Smooth muscle cell (in vitro differentiated cells): ENCODE measurements at regions not wholly inside any gene's neighbourhood (a gene's known extent, or its start where the extent isn't known, plus 50 kb on each side); places are given as distances from the start of the nearest gene placed in this dataset.

Source experiments
- DNase-seq: peaks from one replicate; lab custom pipeline; 2025; ENCODE audit not compliant: unreplicated experiment; lab: John Stamatoyannopoulos, UW
- H2AFZ ChIP-seq: fragments of 200-600 bp; sonication (generic); 2 replicates; pipeline ENCODE4 v1.6.0; 2016; ENCODE audit warnings: antibody characterized with exemption, low read depth, mild to moderate bottlenecking
- H3F3A ChIP-seq: fragments of 200-600 bp; sonication (generic); 2 replicates; pipeline ENCODE4 v1.6.0; 2017; ENCODE audit warnings: antibody characterized with exemption, low read depth
- H3K27ac ChIP-seq: fragments of 200-600 bp; sonication (generic); 2 replicates; pipeline ENCODE4 v1.5.1; 2016; ENCODE audit warnings: low read depth, mild to moderate bottlenecking
- H3K27me3 ChIP-seq: fragments of 200-600 bp; sonication (generic); 2 replicates; pipeline ENCODE4 v1.6.1; 2016; ENCODE audit warnings: low read depth, mild to moderate bottlenecking
- H3K36me3 ChIP-seq: fragments of 200-600 bp; sonication (generic); 2 replicates; pipeline ENCODE4 v1.5.1; 2016; ENCODE audit warnings: low read depth
- H3K4me1 ChIP-seq: fragments of 200-600 bp; sonication (generic); 2 replicates; pipeline ENCODE4 v1.5.1; 2016; ENCODE audit warnings: low read depth
- H3K4me2 ChIP-seq: fragments of 200-600 bp; sonication (generic); 2 replicates; pipeline ENCODE4 v1.6.0; 2016; ENCODE audit warnings: mild to moderate bottlenecking
- H3K4me3 ChIP-seq: fragments of 200-600 bp; sonication (generic); 2 replicates; pipeline ENCODE4 v1.5.1; 2016; ENCODE audit warnings: mild to moderate bottlenecking
- H3K79me2 ChIP-seq: fragments of 200-600 bp; sonication (generic); 2 replicates; pipeline ENCODE4 v1.6.0; 2016; ENCODE audit warnings: low read depth, mild to moderate bottlenecking
- H3K9ac ChIP-seq: fragments of 200-600 bp; sonication (generic); 2 replicates; pipeline ENCODE4 v1.6.0; 2016; ENCODE audit warnings: low read depth
- H3K9me3 ChIP-seq: fragments of 200-600 bp; sonication (generic); replicated peaks from 2 replicates; pipeline ENCODE4 v1.5.1; 2016; ENCODE audit warnings: low read depth
- H4K20me1 ChIP-seq: fragments of 200-600 bp; sonication (generic); 2 replicates; pipeline ENCODE4 v1.6.0; 2016; ENCODE audit warnings: low read depth
- WGBS: methylation state at CpG from one replicate; pipeline ENCODE4 v1.1.7; 2016; ENCODE audit warnings: low lambda C conversion rate; 5-methylcytosine and 5-hydroxymethylcytosine counted together
- TF ChIP-seq, protein P1 (sequence below): fragments of 200-600 bp; sonication (generic); IDR thresholded peaks from 2 replicates; pipeline ENCODE4 v1.5.1; 2017; ENCODE audit warnings: borderline replicate concordance, mild to moderate bottlenecking, antibody characterized with exemption; ENCODE audit not compliant: insufficient read depth, poor library complexity, severe bottlenecking

DNA sequence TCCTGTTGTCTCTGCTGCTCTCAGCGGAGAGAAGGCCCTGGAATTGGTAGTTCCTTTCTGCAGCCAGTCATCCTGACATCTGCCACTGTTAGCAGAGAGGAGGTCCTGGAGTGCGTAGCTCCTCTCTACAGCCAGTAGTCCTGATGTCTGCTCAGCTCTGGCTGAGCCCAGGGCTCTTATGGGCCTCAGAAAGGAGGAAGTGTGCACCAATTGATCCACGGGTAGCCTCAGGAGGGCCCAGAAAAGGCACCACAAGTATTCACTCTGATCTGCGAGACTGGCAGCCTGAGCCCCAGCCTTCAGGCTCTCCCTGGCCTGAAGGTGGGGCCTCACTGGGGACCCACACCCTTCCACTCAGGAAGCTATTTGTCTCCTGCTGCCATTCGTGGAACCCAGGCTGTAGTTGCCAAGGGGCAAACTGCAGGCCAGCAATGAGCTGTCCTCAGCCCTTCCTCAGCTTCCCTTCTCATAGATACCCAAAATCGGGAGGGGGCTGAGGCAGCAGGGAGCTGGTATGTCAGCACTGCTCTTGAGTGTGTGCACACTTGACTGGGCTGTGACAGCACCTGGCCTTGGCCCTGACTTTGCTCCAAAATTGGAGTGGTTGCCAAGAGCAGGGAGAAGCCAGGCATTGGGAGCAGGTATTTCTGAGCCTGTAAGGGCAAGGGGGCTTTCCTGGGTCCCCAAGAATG lies 1049.5 kb upstream of the ACO1 start:
- TF ChIP-seq, protein P1, sequence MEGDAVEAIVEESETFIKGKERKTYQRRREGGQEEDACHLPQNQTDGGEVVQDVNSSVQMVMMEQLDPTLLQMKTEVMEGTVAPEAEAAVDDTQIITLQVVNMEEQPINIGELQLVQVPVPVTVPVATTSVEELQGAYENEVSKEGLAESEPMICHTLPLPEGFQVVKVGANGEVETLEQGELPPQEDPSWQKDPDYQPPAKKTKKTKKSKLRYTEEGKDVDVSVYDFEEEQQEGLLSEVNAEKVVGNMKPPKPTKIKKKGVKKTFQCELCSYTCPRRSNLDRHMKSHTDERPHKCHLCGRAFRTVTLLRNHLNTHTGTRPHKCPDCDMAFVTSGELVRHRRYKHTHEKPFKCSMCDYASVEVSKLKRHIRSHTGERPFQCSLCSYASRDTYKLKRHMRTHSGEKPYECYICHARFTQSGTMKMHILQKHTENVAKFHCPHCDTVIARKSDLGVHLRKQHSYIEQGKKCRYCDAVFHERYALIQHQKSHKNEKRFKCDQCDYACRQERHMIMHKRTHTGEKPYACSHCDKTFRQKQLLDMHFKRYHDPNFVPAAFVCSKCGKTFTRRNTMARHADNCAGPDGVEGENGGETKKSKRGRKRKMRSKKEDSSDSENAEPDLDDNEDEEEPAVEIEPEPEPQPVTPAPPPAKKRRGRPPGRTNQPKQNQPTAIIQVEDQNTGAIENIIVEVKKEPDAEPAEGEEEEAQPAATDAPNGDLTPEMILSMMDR: no peak
- no peak overlapping the region for H3K4me3 ChIP-seq
- 85% methylated on average over 6 of the region's 6 CpGs for WGBS

DNA sequence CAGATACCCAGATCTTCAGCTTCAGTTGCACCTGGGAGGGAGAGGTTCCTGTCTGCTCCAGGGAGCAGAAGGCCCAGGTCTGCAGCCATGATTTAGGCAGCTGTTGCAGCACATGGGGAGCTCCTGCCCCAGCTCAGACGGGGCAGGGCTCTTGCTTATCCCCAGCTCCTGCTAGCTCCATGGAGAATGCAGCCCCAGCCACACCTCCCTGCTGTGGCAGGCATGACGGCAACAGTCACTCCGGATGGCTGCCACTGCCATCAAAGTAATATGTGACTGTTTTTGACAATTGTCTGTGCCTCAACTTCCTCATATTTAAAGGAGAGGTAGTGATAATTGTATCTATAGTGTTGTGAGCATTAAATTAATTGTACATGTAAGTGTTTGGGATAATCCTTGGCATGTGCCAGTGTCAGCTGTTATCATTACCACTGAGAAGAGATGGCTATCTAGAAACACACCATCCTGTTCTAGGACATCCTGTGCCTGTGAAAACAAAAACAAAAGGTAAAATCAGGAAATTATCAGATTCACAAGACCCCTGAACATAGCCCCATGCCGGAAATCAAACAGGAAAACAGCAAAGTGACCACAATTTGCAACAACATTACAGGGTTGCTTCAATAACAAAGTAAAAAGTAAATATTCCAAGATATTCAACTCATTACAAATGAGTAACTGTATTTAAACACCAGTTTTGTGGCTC lies 1048.8 kb upstream of the ACO1 start:
- Histone ChIP-seq H4K20me1 (no peaks in the 10 kb centered on the region), H3K4me1 (no peaks in the 10 kb centered on the region), H3K9me3 (no peaks in the 10 kb centered on the region), H3K79me2 (no peaks in the 10 kb centered on the region), H3K36me3 (no peaks in the 10 kb centered on the region), H3K9ac (no peak overlapping the region), H3K27ac (no peak overlapping the region), H3K4me3 (no peak overlapping the region), H3K27me3 (no peaks in the 10 kb centered on the region), H3K4me2 (no peak overlapping the region), H2AFZ (no peak overlapping the region), H3F3A (no peaks in the 10 kb centered on the region)
- TF ChIP-seq, protein P1: no peak
- DNase-seq: no peak
- 87% methylated on average over 4 of the region's 4 CpGs for WGBS

More for the DNA sequence above, 1049.5 kb upstream of the ACO1 start:
- no peaks in the 10 kb centered on the region for H3K9me3 ChIP-seq
- no peak overlapping the region for H3K9ac ChIP-seq
- H3K27me3 ChIP-seq: no peaks in the 10 kb centered on the region
- H2AFZ ChIP-seq: no peak overlapping the region
- H3F3A ChIP-seq: no peaks in the 10 kb centered on the region
- no peaks in the 10 kb centered on the region for H3K4me1 ChIP-seq
- H3K79me2 ChIP-seq: no peaks in the 10 kb centered on the region
- H3K4me2 ChIP-seq: no peak overlapping the region
- no peaks in the 10 kb centered on the region for H4K20me1 ChIP-seq
- H3K27ac ChIP-seq: no peak overlapping the region
- no peaks in the 10 kb centered on the region for H3K36me3 ChIP-seq
- no peak for DNase-seq

GRCh38 chr9:31336386-31336785 lies 1048.1 kb upstream of the ACO1 start:
- no peak overlapping the region for H2AFZ ChIP-seq
- WGBS: 97% methylated on average over 1 of the region's 1 CpG
- no peak overlapping the region for H3K27ac ChIP-seq
- H3K4me1 ChIP-seq: no peaks in the 10 kb centered on the region
- H3K4me3 ChIP-seq: no peak overlapping the region
- no peaks in the 10 kb centered on the region for H3K9me3 ChIP-seq
- H3K36me3 ChIP-seq: no peaks in the 10 kb centered on the region
- DNase-seq: no peak
- H3K79me2 ChIP-seq: no peaks in the 10 kb centered on the region
- TF ChIP-seq, protein P1: no peak
- no peak overlapping the region for H3K9ac ChIP-seq
- no peaks in the 10 kb centered on the region for H3F3A ChIP-seq
- no peak overlapping the region for H3K4me2 ChIP-seq
- no peaks in the 10 kb centered on the region for H4K20me1 ChIP-seq
- H3K27me3 ChIP-seq: no peaks in the 10 kb centered on the region
